H1 (cell line): ENCODE measurements at regions not wholly inside any gene's neighbourhood (a gene's known extent, or its start where the extent isn't known, plus 50 kb on each side); places are given as distances from the start of the nearest gene placed in this dataset.

ENCODE experiments used
- CTCF ChIA-PET: fragments of 300-600 bp; sonication (Branson Sonifier 250); formaldehyde crosslinking; loops from one replicate; lab custom pipeline; 2021; ENCODE audit not compliant: partially characterized antibody; lab: Charles Lee
- POLR2A ChIA-PET: fragments of 300-600 bp; sonication (Branson Sonifier 250); formaldehyde crosslinking; loops from one replicate; lab custom pipeline; 2021; ENCODE audit warnings: inconsistent platforms; ENCODE audit not compliant: partially characterized antibody; lab: Charles Lee
- DNase-seq, 2 experiments: peaks; one replicate each; pipeline versions ENCODE4 v3.0.0 to v3.0.0-alpha.2; 2010 to 2022; ENCODE audit warnings: low spot score in 2 of 2, low read depth in 1 of 2, mixed read lengths in 1 of 2
- FAIRE-seq: peaks from 2 replicates; lab custom pipeline; 2011; peaks lifted over from hg19 to GRCh38; lab: Jason Lieb, UNC
- H2AFZ ChIP-seq: 2 replicates; pipeline ENCODE4 v1.8.1; 2012; ENCODE audit warnings: low read length, inconsistent platforms
- H2AK5ac ChIP-seq: 2 replicates; pipeline ENCODE4 v1.6.1; 2013; ENCODE audit warnings: low read depth, low read length
- H2BK120ac ChIP-seq: replicated peaks from 2 replicates; pipeline ENCODE3; 2013; ENCODE audit warnings: low read depth, low read length, inconsistent platforms
- H2BK12ac ChIP-seq: 2 replicates; pipeline ENCODE4 v1.6.1; 2013; ENCODE audit warnings: low read depth, low read length
- H2BK15ac ChIP-seq: 2 replicates; pipeline ENCODE4 v1.6.1; 2013; ENCODE audit warnings: low read length
- H2BK20ac ChIP-seq: 2 replicates; pipeline ENCODE4 v1.6.1; 2013; ENCODE audit warnings: low read length
- H2BK5ac ChIP-seq: 2 replicates; pipeline ENCODE4 v1.6.1; 2013; ENCODE audit warnings: low read depth, low read length
- H3K14ac ChIP-seq: 2 replicates; pipeline ENCODE4 v1.6.1; 2013; ENCODE audit warnings: inconsistent platforms; ENCODE audit not compliant: insufficient read length
- H3K18ac ChIP-seq: 2 replicates; pipeline ENCODE4 v1.6.1; 2013; ENCODE audit warnings: low read length; ENCODE audit errors: extremely low read depth
- H3K23ac ChIP-seq: 2 replicates; pipeline ENCODE4 v1.6.1; 2013; ENCODE audit warnings: inconsistent platforms; ENCODE audit not compliant: insufficient read length
- H3K23me2 ChIP-seq: 2 replicates; pipeline ENCODE4 v1.6.1; 2013; ENCODE audit warnings: low read depth, low read length
- H3K27ac ChIP-seq: 2 replicates; pipeline ENCODE4 v1.6.1; 2011; ENCODE audit warnings: low read depth, low read length, inconsistent platforms
- H3K27me3 ChIP-seq, 4 experiments: replicated peaks in 1 of 4; 1 replicate in 1 of 4; 2 replicates in 3 of 4; pipeline versions ENCODE4 v1.6.1 to v1.8.1; 2011 to 2013; ENCODE audit warnings: low read length in 3 of 4, mild to moderate bottlenecking in 3 of 4, inconsistent platforms in 2 of 4, mixed read lengths in 2 of 4, moderate library complexity in 1 of 4; ENCODE audit not compliant: control insufficient read depth in 3 of 4, insufficient read depth in 3 of 4; ENCODE audit errors: extremely low read depth in 1 of 4
- H3K36me3 ChIP-seq, 4 experiments: 2 replicates each; pipeline versions ENCODE4 v1.6.1 to v1.8.1; 2011 to 2013; ENCODE audit warnings: mild to moderate bottlenecking in 4 of 4, low read length in 3 of 4, moderate library complexity in 2 of 4, control low read depth in 1 of 4, inconsistent platforms in 1 of 4; ENCODE audit not compliant: insufficient read depth in 4 of 4, control insufficient read depth in 2 of 4
- H3K4ac ChIP-seq: replicated peaks from 2 replicates; pipeline ENCODE3; 2013; ENCODE audit warnings: low read length, low read depth, mixed read lengths, inconsistent platforms; ENCODE audit not compliant: insufficient read length
- H3K4me1 ChIP-seq, 4 experiments: replicated peaks in 1 of 4; 1 replicate in 1 of 4; 2 replicates in 3 of 4; pipeline versions ENCODE4 v1.6.1 to v1.8.1; 2011 to 2013; ENCODE audit warnings: low read length in 3 of 4, inconsistent platforms in 2 of 4, mixed read lengths in 1 of 4; ENCODE audit not compliant: insufficient read depth in 4 of 4, control insufficient read depth in 3 of 4
- H3K4me2 ChIP-seq, 2 experiments: 2 replicates each; pipeline versions ENCODE4 v1.6.1 to v1.8.1; 2011 to 2013; ENCODE audit warnings: low read depth in 2 of 2, low read length in 2 of 2, control low read depth in 1 of 2, inconsistent platforms in 1 of 2, mild to moderate bottlenecking in 1 of 2; ENCODE audit not compliant: insufficient read depth in 1 of 2
- H3K4me3 ChIP-seq, 4 experiments: fragments of 200-600, 300-600 bp in 1 of 4; sonication (generic), shearing (Covaris generic), sonication (Bioruptor Twin) in 1 of 4; 2 replicates each; pipeline versions ENCODE4 v1.5.1 to v1.8.1; 2011 to 2016; ENCODE audit warnings: low read length in 4 of 4, low read depth in 3 of 4, control low read depth in 2 of 4, inconsistent platforms in 2 of 4, mild to moderate bottlenecking in 2 of 4, mixed read lengths in 1 of 4, moderate library complexity in 1 of 4; ENCODE audit not compliant: insufficient read depth in 2 of 4; ENCODE audit errors: extremely low read depth in 1 of 4
- H3K56ac ChIP-seq: replicated peaks from 2 replicates; pipeline ENCODE3; 2013; ENCODE audit warnings: low read depth, mild to moderate bottlenecking, mixed read lengths, low read length, inconsistent platforms; ENCODE audit not compliant: insufficient read length
- H3K79me1 ChIP-seq: 2 replicates; pipeline ENCODE4 v1.6.1; 2013; ENCODE audit warnings: low read depth, low read length, control low read depth
- H3K79me2 ChIP-seq, 2 experiments: 2 replicates each; pipeline versions ENCODE4 v1.6.1 to v1.8.1; 2012 to 2013; ENCODE audit warnings: low read length in 2 of 2, mild to moderate bottlenecking in 2 of 2, inconsistent platforms in 1 of 2; ENCODE audit not compliant: insufficient read depth in 2 of 2, control insufficient read depth in 1 of 2
- H3K9ac ChIP-seq, 4 experiments: replicated peaks in 1 of 4; 1 replicate in 1 of 4; 2 replicates in 3 of 4; pipeline versions ENCODE4 v1.6.1 to v1.8.1; 2011 to 2013; ENCODE audit warnings: low read depth in 3 of 4, low read length in 3 of 4, control low read depth in 2 of 4, mild to moderate bottlenecking in 2 of 4, moderate library complexity in 2 of 4, inconsistent platforms in 1 of 4; ENCODE audit errors: extremely low read depth in 1 of 4
- H3K9me3 ChIP-seq, 2 experiments: 2 replicates each; pipeline versions ENCODE4 v1.6.1 to v1.8.1; 2012 to 2013; ENCODE audit warnings: mild to moderate bottlenecking in 2 of 2, moderate library complexity in 2 of 2, control low read depth in 1 of 2, inconsistent platforms in 1 of 2, low read depth in 1 of 2, low read length in 1 of 2, mixed read lengths in 1 of 2; ENCODE audit not compliant: insufficient read depth in 2 of 2
- H4K20me1 ChIP-seq, 2 experiments: replicated peaks in 1 of 2; 2 replicates each; pipeline versions ENCODE3 to v1.8.1; 2011 to 2013; ENCODE audit warnings: inconsistent platforms in 2 of 2, low read length in 2 of 2, mild to moderate bottlenecking in 1 of 2; ENCODE audit not compliant: insufficient read depth in 2 of 2, control insufficient read depth in 1 of 2
- H4K5ac ChIP-seq: 2 replicates; pipeline ENCODE4 v1.6.1; 2013; ENCODE audit warnings: low read length, low read depth, mixed read lengths, inconsistent platforms; ENCODE audit not compliant: insufficient read length
- H4K8ac ChIP-seq: 2 replicates; pipeline ENCODE4 v1.8.0; 2013; ENCODE audit warnings: mild to moderate bottlenecking, moderate library complexity, low read length, inconsistent platforms; ENCODE audit not compliant: insufficient read depth; ENCODE audit errors: extremely low read depth
- H4K91ac ChIP-seq: replicated peaks from 2 replicates; pipeline ENCODE3; 2013; ENCODE audit warnings: low read length, mixed read lengths, inconsistent platforms; ENCODE audit not compliant: insufficient read length
- CHD1 ChIP-seq: IDR thresholded peaks from 2 replicates; pipeline ENCODE4 v1.6.1; 2012; ENCODE audit warnings: low read depth, low read length, improper control_type of control experiment
- CREB1 ChIP-seq: IDR thresholded peaks from 2 replicates; pipeline ENCODE4 v1.6.1; 2012; ENCODE audit warnings: inconsistent platforms
- KDM1A ChIP-seq: fragments of 200-600, 300-600 bp; sonication (generic); IDR thresholded peaks from 2 replicates; pipeline ENCODE4 v1.7.1; 2016; ENCODE audit warnings: mild to moderate bottlenecking, low read length, borderline replicate concordance
- MAFK ChIP-seq: IDR thresholded peaks from 2 replicates; pipeline ENCODE4 v1.6.1; 2012; ENCODE audit warnings: low read depth, mild to moderate bottlenecking, improper control_type of control experiment, low read length
- NANOG ChIP-seq: IDR thresholded peaks from 2 replicates; pipeline ENCODE4 v1.6.1; 2011; ENCODE audit warnings: low read length, low read depth, mild to moderate bottlenecking, inconsistent platforms; ENCODE audit not compliant: insufficient read depth, poor library complexity, severe bottlenecking
- PHF8 ChIP-seq: fragments of 200-600 bp; sonication (generic); conservative IDR thresholded peaks from 2 replicates; pipeline ENCODE4 v1.7.1; 2012; ENCODE audit warnings: low read depth, mild to moderate bottlenecking, inconsistent platforms, low read length, moderate library complexity
- POLR2A ChIP-seq, 2 experiments: IDR thresholded peaks; 1 replicate in 1 of 2; 2 replicates in 1 of 2; pipeline ENCODE4 v1.6.1; 2011; ENCODE audit warnings: low read depth in 2 of 2, low read length in 2 of 2, mild to moderate bottlenecking in 2 of 2; ENCODE audit errors: control extremely low read depth in 1 of 2
- SAP30 ChIP-seq: fragments of 300-600 bp; sonication (generic); IDR thresholded peaks from 2 replicates; pipeline ENCODE4 v1.7.1; 2012; ENCODE audit warnings: low read length, moderate library complexity, mild to moderate bottlenecking, inconsistent platforms; ENCODE audit not compliant: insufficient read depth, insufficient replicate concordance
- SIX5 ChIP-seq: IDR thresholded peaks from 2 replicates; pipeline ENCODE4 v1.6.1; 2011; ENCODE audit warnings: mild to moderate bottlenecking, low read depth, low read length
- TAF1 ChIP-seq: IDR thresholded peaks from 2 replicates; pipeline ENCODE4 v1.6.1; 2011; ENCODE audit warnings: mild to moderate bottlenecking, low read depth, low read length
- TEAD4 ChIP-seq: IDR thresholded peaks from 2 replicates; pipeline ENCODE4 v1.6.1; 2012; ENCODE audit warnings: low read depth, low read length, inconsistent platforms, mixed read lengths
- ZNF274 ChIP-seq: IDR thresholded peaks from 2 replicates; pipeline ENCODE4 v1.7.0; 2012; ENCODE audit warnings: low read length, borderline replicate concordance; ENCODE audit errors: extremely low read depth
- WGBS, 2 experiments: shearing (Covaris generic) in 1 of 2; methylation state at CpG; one replicate each; pipeline versions ENCODE4 v1.1.6 to v1.1.7; 2013 to 2015; ENCODE audit warnings: low lambda C conversion rate in 2 of 2, mixed read lengths in 2 of 2, inconsistent platforms in 1 of 2, low coverage in 1 of 2, missing lambda C conversion rate in 1 of 2; ENCODE audit not compliant: insufficient replicate concordance in 2 of 2, insufficient coverage in 1 of 2, insufficient read length in 1 of 2; ENCODE audit errors: extremely low coverage in 1 of 2, missing lambda C conversion rate in 1 of 2; 5-methylcytosine and 5-hydroxymethylcytosine counted together
- TF ChIP-seq, protein P1 (sequence below): IDR thresholded peaks from 2 replicates; pipeline ENCODE4 v1.6.1; 2012; ENCODE audit warnings: low read length, inconsistent platforms
- TF ChIP-seq, protein P2 (sequence below): IDR thresholded peaks from 2 replicates; pipeline ENCODE4 v1.6.1; 2012; ENCODE audit warnings: inconsistent platforms

DNA sequence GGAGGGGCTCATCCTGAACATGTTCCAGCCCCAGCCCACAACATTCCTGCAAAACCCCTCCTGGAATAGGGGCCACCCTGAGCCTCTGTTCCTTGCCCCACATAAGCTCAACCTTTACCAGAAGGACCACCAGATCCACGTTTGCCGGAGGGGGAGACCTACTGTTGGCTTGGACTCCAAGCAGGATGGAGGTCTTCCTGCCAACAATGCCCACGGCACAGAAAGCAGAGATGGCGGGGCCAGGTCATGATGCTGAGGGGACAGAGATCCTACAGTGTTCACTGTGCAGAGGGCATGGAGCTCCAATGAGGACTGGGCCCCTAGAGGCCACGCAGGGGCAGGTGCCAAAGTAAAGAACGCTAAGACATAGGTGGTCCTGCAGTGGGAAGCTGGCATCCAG is 98.5 kb upstream of the RAB6C start:
- Histone ChIP-seq H2BK120ac (no peak overlapping the region), H2AFZ (no peak overlapping the region), H3K36me3 (no peaks in the 10 kb centered on the region), H3K4ac (no peak overlapping the region), H3K23ac (no peak overlapping the region), H2BK12ac (no peak overlapping the region), H3K23me2 (no peaks in the 10 kb centered on the region), H3K79me2 (no peaks in the 10 kb centered on the region), H3K4me3 (no peak overlapping the region), H3K9ac (no peak overlapping the region), H2BK20ac (no peak overlapping the region), H2AK5ac (no peak overlapping the region), H3K14ac (no peak overlapping the region), H4K91ac (no peak overlapping the region), H3K27me3 (no peaks in the 10 kb centered on the region), H3K56ac (no peak overlapping the region), H2BK5ac (no peak overlapping the region), H3K18ac (no peak overlapping the region), H3K4me1 (peaks cover 0 to 4% (median under 1%) of the 10 kb centered on the region in 4 experiments; a peak in 4 of 7 replicates), H2BK15ac (no peak overlapping the region), H3K79me1 (no peaks in the 10 kb centered on the region), H4K8ac (no peak overlapping the region), H4K5ac (no peak overlapping the region), H3K27ac (no peak overlapping the region), H3K9me3 (no peaks in the 10 kb centered on the region; a peak in 1 of 4 replicates), H4K20me1 (peaks cover 0 to 1% of the 10 kb centered on the region in 2 experiments), H3K4me2 (no peak overlapping the region)
- FAIRE-seq (no peak), DNase-seq (no peak)
- 94% methylated on average over 6 of the region's 6 CpGs; no CpG with 5 or more reads in 1 of the 2 experiments for WGBS, 2 experiments
- ChIA-PET POLR2A (no interaction called here), CTCF (interaction anchor here (1.1 to 1.5 kb wide), 2 partner anchors 10 to 13 kb away, joined by 3 read pairs; no protein-coding TSS in a partner anchor)
- TF ChIP-seq SIX5 (no peak), SAP30 (no peak), KDM1A (no peak), MAFK (no peak), TEAD4 (no peak), CHD1 (no peak), ZNF274 (no peak), TAF1 (no peak), PHF8 (no peak), CREB1 (no peak), POLR2A (IDR thresholded peaks at IDR 0.05; ENCODE audit: control extremely low read depth in 1 of 2, low read depth in 2 of 2, low read length in 2 of 2) (no peak), NANOG (no peak)
- TF ChIP-seq, protein P1, sequence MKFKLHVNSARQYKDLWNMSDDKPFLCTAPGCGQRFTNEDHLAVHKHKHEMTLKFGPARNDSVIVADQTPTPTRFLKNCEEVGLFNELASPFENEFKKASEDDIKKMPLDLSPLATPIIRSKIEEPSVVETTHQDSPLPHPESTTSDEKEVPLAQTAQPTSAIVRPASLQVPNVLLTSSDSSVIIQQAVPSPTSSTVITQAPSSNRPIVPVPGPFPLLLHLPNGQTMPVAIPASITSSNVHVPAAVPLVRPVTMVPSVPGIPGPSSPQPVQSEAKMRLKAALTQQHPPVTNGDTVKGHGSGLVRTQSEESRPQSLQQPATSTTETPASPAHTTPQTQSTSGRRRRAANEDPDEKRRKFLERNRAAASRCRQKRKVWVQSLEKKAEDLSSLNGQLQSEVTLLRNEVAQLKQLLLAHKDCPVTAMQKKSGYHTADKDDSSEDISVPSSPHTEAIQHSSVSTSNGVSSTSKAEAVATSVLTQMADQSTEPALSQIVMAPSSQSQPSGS = no peak
- TF ChIP-seq, protein P2, sequence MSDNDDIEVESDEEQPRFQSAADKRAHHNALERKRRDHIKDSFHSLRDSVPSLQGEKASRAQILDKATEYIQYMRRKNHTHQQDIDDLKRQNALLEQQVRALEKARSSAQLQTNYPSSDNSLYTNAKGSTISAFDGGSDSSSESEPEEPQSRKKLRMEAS = no peak
